IMR-90 (cell line): ENCODE measurements at regions not wholly inside any gene's neighbourhood (a gene's known extent, or its start where the extent isn't known, plus 50 kb on each side); places are given as distances from the start of the nearest gene placed in this dataset.

ENCODE experiments used
- ATAC-seq: fragments of 200-7000 bp; cut with Tn5 transposase; 2 replicates; pipeline ENCODE4 v1.9.1; 2020; ENCODE audit warnings: low read depth, mild to moderate bottlenecking, moderate library complexity
- BruUV-seq: library from RNA; stranded (reverse); fragments of 400-500 nt; replicated peaks from 2 replicates; lab custom pipeline; 2021; lab: Mats Ljungman, UMichigan
- CTCF ChIA-PET: fragments of 300-600 bp; formaldehyde crosslinking; extraction: SDS; loops from one replicate; lab custom pipeline; 2021; ENCODE audit warnings: antibody characterized with exemption; lab: Yijun Ruan, JAX
- POLR2A ChIA-PET: fragments of 300-600 bp; sonication (Branson Sonifier 250); formaldehyde crosslinking; loops from one replicate; lab custom pipeline; 2022; ENCODE audit warnings: antibody characterized with exemption; ENCODE audit not compliant: unreplicated experiment; lab: Charles Lee
- DNase-seq: peaks from one replicate; pipeline ENCODE4 v3.0.0; 2013
- H2AFZ ChIP-seq: replicated peaks from 2 replicates; pipeline ENCODE3; 2013; ENCODE audit warnings: low read length, mild to moderate bottlenecking; ENCODE audit not compliant: poor library complexity
- H2AK5ac ChIP-seq: 2 replicates; pipeline ENCODE4 v1.6.1; 2013; ENCODE audit warnings: low read depth, low read length, inconsistent platforms
- H2AK9ac ChIP-seq: replicated peaks from 2 replicates; pipeline ENCODE3; 2013; ENCODE audit warnings: mild to moderate bottlenecking, low read depth, low read length, moderate library complexity; ENCODE audit not compliant: poor library complexity
- H2BK120ac ChIP-seq: 2 replicates; pipeline ENCODE4 v1.6.1; 2013; ENCODE audit warnings: low read depth, low read length, inconsistent platforms
- H2BK15ac ChIP-seq: 3 replicates; pipeline ENCODE4 v1.6.1; 2013; ENCODE audit warnings: low read depth, low read length, inconsistent platforms
- H2BK20ac ChIP-seq: 2 replicates; pipeline ENCODE4 v1.6.1; 2013; ENCODE audit warnings: low read depth, mild to moderate bottlenecking, inconsistent platforms, low read length, moderate library complexity
- H2BK5ac ChIP-seq: 2 replicates; pipeline ENCODE4 v1.6.1; 2013; ENCODE audit warnings: mild to moderate bottlenecking, low read depth, low read length, inconsistent platforms; ENCODE audit not compliant: poor library complexity, severe bottlenecking
- H3K14ac ChIP-seq: replicated peaks from 2 replicates; pipeline ENCODE4 v1.6.1; 2013; ENCODE audit warnings: low read depth, low read length, inconsistent platforms
- H3K18ac ChIP-seq: 2 replicates; pipeline ENCODE4 v1.6.1; 2013; ENCODE audit warnings: low read depth, low read length, control low read depth
- H3K23ac ChIP-seq: 2 replicates; pipeline ENCODE4 v1.6.1; 2013; ENCODE audit warnings: low read depth, low read length, inconsistent platforms
- H3K27ac ChIP-seq: 2 replicates; pipeline ENCODE4 v1.5.1; 2013; ENCODE audit warnings: mild to moderate bottlenecking, control low read depth, low read length; ENCODE audit not compliant: insufficient read depth
- H3K27me3 ChIP-seq: 2 replicates; pipeline ENCODE4 v1.6.1; 2013; ENCODE audit warnings: low read length; ENCODE audit not compliant: control insufficient read depth, insufficient read depth
- H3K36me3 ChIP-seq: 2 replicates; pipeline ENCODE4 v1.6.1; 2013; ENCODE audit warnings: low read length, mixed read lengths; ENCODE audit not compliant: control insufficient read depth, insufficient read depth
- H3K4ac ChIP-seq: 2 replicates; pipeline ENCODE4 v1.6.1; 2013; ENCODE audit warnings: low read depth, low read length, inconsistent platforms
- H3K4me1 ChIP-seq: 2 replicates; pipeline ENCODE4 v1.6.1; 2013; ENCODE audit warnings: low read length, mixed read lengths; ENCODE audit not compliant: control insufficient read depth, insufficient read depth
- H3K4me2 ChIP-seq: 2 replicates; pipeline ENCODE4 v1.6.1; 2013; ENCODE audit warnings: low read depth, mild to moderate bottlenecking, control low read depth, low read length, moderate library complexity
- H3K4me3 ChIP-seq: 2 replicates; pipeline ENCODE4 v1.5.1; 2013; ENCODE audit warnings: low read depth, mild to moderate bottlenecking, control low read depth, low read length, moderate library complexity; ENCODE audit not compliant: insufficient read depth
- H3K56ac ChIP-seq: 2 replicates; pipeline ENCODE4 v1.6.1; 2013; ENCODE audit warnings: low read length, inconsistent platforms; ENCODE audit not compliant: insufficient read depth; ENCODE audit errors: extremely low read depth
- H3K79me1 ChIP-seq, 2 experiments: 2 replicates each; pipeline ENCODE4 v1.6.1; 2013; ENCODE audit warnings: low read length in 2 of 2, inconsistent platforms in 1 of 2, low read depth in 1 of 2
- H3K9ac ChIP-seq: 2 replicates; pipeline ENCODE4 v1.6.1; 2013; ENCODE audit warnings: low read depth, low read length, control low read depth
- H3K9me1 ChIP-seq: 2 replicates; pipeline ENCODE4 v1.6.1; 2013; ENCODE audit warnings: low read length, inconsistent platforms; ENCODE audit not compliant: insufficient read depth
- H3K9me3 ChIP-seq: 2 replicates; pipeline ENCODE4 v1.6.1; 2013; ENCODE audit warnings: low read length; ENCODE audit not compliant: control insufficient read depth, insufficient read depth
- H4K20me1 ChIP-seq: 2 replicates; pipeline ENCODE4 v1.6.1; 2013; ENCODE audit warnings: low read length, inconsistent platforms; ENCODE audit not compliant: insufficient read depth
- H4K5ac ChIP-seq: 2 replicates; pipeline ENCODE4 v1.6.1; 2013; ENCODE audit warnings: mild to moderate bottlenecking, low read depth, low read length, control low read depth
- H4K8ac ChIP-seq, 2 experiments: 2 replicates each; pipeline ENCODE4 v1.6.1; 2013; ENCODE audit warnings: low read depth in 2 of 2, low read length in 2 of 2, control low read depth in 1 of 2, inconsistent platforms in 1 of 2
- H4K91ac ChIP-seq: 2 replicates; pipeline ENCODE4 v1.6.1; 2013; ENCODE audit warnings: low read depth, low read length, inconsistent platforms; ENCODE audit not compliant: insufficient read depth
- CEBPB ChIP-seq: IDR thresholded peaks from 2 replicates; pipeline ENCODE4 v1.6.1; 2012; ENCODE audit warnings: low read depth, low read length, improper control_type of control experiment
- MAFK ChIP-seq: IDR thresholded peaks from 2 replicates; pipeline ENCODE4 v1.6.1; 2012; ENCODE audit warnings: low read depth, low read length, improper control_type of control experiment
- MAZ ChIP-seq: IDR thresholded peaks from 2 replicates; pipeline ENCODE4 v1.6.1; 2012; ENCODE audit warnings: low read depth, mild to moderate bottlenecking, low read length, improper control_type of control experiment, moderate library complexity, borderline replicate concordance
- POLR2A ChIP-seq: IDR thresholded peaks from 2 replicates; pipeline ENCODE4 v1.6.1; 2012; ENCODE audit warnings: mild to moderate bottlenecking, low read depth, low read length
- WGBS, 2 experiments: methylation state at CpG; one replicate each; pipeline versions ENCODE4 v1.1.5 to v1.1.7; 2013; ENCODE audit warnings: missing lambda C conversion rate in 2 of 2; ENCODE audit not compliant: insufficient read length in 1 of 2; ENCODE audit errors: extremely low coverage in 2 of 2; 5-methylcytosine and 5-hydroxymethylcytosine counted together
- dilution Hi-C: fragments of 300-500 bp; cut with HindIII; formaldehyde crosslinking; loops from one replicate; pipeline ENCODE4 v1.14.3; 2018; ENCODE audit warnings: low sequenced_read_pairs; ENCODE audit not compliant: unreplicated experiment
- in situ Hi-C: fragments of 300-500 bp; cut with MboI; formaldehyde crosslinking; loops from 3 replicates; pipeline ENCODE4 v1.14.3; 2019; ENCODE audit warnings: low sequenced_read_pairs, inconsistent platforms, mixed read lengths
- intact Hi-C: fragments of 100-400 bp; cut with micrococcal nuclease; formaldehyde crosslinking; loops from 2 replicates; pipeline ENCODE4 v1.10.0; 2022

- no CpG with 5 or more reads among the region's 3 CpGs for WGBS, 2 experiments
- Histone ChIP-seq H3K4me2 (no peak overlapping the region), H2AFZ (no peak overlapping the region), H3K56ac (no peak overlapping the region), H3K79me1 (no peaks in the 10 kb centered on the region), H2BK20ac (no peak overlapping the region), H3K4me1 (peaks cover 8% of the 10 kb centered on the region), H3K9me1 (peaks cover 3% of the 10 kb centered on the region; the same call in 1 of the 2 replicates), H3K4ac (peak overlapping the region; percentile 83; the same call in 1 of the 2 replicates), H2BK15ac (peak overlapping the region; percentile 67; the same call in 1 of the 3 replicates), H3K9ac (no peak overlapping the region), H3K9me3 (no peaks in the 10 kb centered on the region), H4K20me1 (no peaks in the 10 kb centered on the region), H3K36me3 (no peaks in the 10 kb centered on the region), H3K14ac (no peak overlapping the region; the same call in 1 of the 2 replicates), H2BK120ac (peak overlapping the region; percentile 84; the same call in 1 of the 2 replicates), H3K27ac (no peak overlapping the region), H3K27me3 (no peaks in the 10 kb centered on the region), H4K91ac (no peak overlapping the region), H2BK5ac (peak overlapping the region; percentile 80), H4K5ac (no peak overlapping the region), H2AK5ac (no peak overlapping the region), H3K4me3 (no peak overlapping the region), H3K18ac (no peak overlapping the region), H2AK9ac (no peak overlapping the region), H4K8ac (no peak overlapping the region), H3K23ac (peak overlapping the region; percentile 51; the same call in 1 of the 2 replicates)
- in situ Hi-C loops: no loop called here
- DNase-seq: no peak
- ChIA-PET POLR2A (no interaction called here), CTCF (no interaction called here)
- intact Hi-C loops: loop anchor here (10.0 kb wide), 2 partner anchors 441 to 749 kb away; no protein-coding TSS in a partner anchor
- no TSS peak for BruUV-seq
- dilution Hi-C loops: no loop called here
- no peak for TF ChIP-seq MAZ
- no peak for TF ChIP-seq POLR2A
- no peak for TF ChIP-seq CEBPB
- no peak for TF ChIP-seq MAFK
- ATAC-seq: no peak
Observed at GRCh38 chr5:158385982-158386381, 527.0 kb upstream of the CLINT1 start.
